ENCODE measurements at regions not wholly inside any gene's neighbourhood (a gene's known extent, or its start where the extent isn't known, plus 50 kb on each side); places are given as distances from the start of the nearest gene placed in this dataset.

DNA sequence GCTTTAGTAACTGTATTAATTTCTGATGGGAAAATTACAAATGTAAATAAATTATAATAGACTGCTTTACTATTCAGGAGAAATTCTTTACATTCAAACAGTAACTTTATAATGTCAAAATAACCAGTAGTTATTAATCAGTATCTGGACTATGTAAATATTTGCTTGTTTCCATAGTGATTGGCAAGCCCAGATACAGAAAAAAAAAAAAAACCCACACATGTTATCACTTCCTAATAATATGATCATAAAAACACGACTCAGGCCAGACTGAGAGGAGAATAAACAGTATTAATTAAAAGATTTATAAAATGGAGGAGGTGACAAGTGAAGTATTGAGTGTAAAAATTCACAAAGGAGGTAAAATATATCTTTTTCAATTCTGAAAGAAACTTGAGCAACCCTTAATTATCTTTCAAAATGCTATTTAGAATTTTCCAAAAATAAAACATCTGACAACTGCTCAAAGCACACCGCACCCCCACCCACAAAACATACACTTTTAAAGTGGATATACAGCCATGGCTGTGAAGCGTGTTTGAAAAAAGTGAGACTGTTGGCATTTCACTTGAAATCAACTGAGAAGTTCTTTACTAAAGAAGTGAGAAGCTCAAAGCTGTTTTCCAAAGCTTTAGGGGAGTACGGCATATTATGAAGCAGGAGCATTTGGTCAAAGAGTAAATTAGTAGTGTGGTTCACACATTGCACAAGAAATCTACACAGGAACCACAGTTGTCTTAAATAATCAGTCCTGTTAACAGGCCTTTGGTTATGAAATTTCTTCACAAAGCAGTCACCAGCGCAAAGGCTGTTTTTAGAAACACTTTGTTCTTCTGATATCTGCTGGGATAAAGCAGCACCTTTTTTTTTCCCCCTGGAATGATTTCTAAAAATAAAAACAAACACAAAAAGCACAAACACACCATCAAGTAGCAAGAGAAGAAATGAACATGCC, 475.8 kb downstream of the TXNL1 start:
- ATAC-seq: no peak
- Mint-ChIP-seq H3K27me3 (ENCODE audit: low read depth) (no peaks in the 10 kb centered on the region), H3K4me3 (no peak overlapping the region), H3K9me3 (no peaks in the 10 kb centered on the region), H3K36me3 (ENCODE audit: insufficient read depth) (no peaks in the 10 kb centered on the region), H3K4me1 (ENCODE audit: low read depth) (no peaks in the 10 kb centered on the region)
- no peak for DNase-seq

- H3K4me3 Mint-ChIP-seq: no peak overlapping the region
- no peaks in the 10 kb centered on the region for H3K27me3 Mint-ChIP-seq (ENCODE audit: low read depth)
- H3K4me1 Mint-ChIP-seq (ENCODE audit: low read depth): no peaks in the 10 kb centered on the region
- ATAC-seq: no peak
- H3K9me3 Mint-ChIP-seq: no peaks in the 10 kb centered on the region
- no peaks in the 10 kb centered on the region for H3K36me3 Mint-ChIP-seq (ENCODE audit: insufficient read depth)
- DNase-seq: no peak
Measured at GRCh38 chr18:56161566-56162260, 476.7 kb downstream of the TXNL1 start.

DNA sequence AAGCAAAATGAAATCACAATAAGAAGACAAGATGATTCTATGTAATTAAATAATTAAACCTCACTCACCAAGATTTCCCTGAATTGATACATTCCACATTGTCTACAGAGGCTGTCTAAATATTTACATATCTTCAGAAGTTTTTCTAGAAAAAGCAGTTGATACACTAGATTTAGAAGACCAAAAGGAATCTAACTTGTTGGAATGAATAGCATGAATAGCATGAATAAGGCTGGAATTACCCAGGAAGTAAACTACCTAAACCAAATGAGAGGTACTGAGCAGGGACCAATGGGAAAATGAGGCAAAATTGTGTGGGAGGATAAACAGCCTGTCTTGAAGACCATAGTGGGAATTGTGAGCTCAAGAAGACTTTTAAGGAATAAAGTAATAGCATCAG, 479.7 kb downstream of the TXNL1 start:
- Mint-ChIP-seq H3K36me3 (ENCODE audit: insufficient read depth) (no peaks in the 10 kb centered on the region), H3K27me3 (ENCODE audit: low read depth) (no peaks in the 10 kb centered on the region), H3K9me3 (no peaks in the 10 kb centered on the region), H3K4me3 (no peak overlapping the region), H3K4me1 (ENCODE audit: low read depth) (no peaks in the 10 kb centered on the region)
- no peak for ATAC-seq
- no peak for DNase-seq

DNA sequence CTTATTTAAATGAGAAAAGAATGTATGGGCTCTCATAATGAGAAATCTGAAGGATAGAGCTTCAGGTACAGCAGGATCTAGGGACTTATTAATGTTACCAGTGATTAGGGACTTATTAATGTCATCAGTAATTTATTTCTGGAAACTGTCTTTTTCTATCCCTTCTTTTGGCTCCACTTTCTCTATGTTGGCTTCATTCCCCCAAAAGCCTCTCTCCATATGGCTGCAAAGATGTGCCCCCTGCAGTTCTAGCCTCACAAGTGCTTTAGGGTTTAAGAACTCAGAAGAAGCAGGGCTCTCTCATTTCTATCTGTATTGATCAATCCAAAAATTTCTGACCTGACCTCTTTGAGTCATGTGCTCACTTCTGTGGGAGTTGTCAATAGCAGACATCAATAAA, 480.9 kb downstream of the TXNL1 start:
- ATAC-seq (no peak), DNase-seq (no peak)
- Mint-ChIP-seq H3K4me1 (ENCODE audit: low read depth) (no peaks in the 10 kb centered on the region), H3K36me3 (ENCODE audit: insufficient read depth) (no peaks in the 10 kb centered on the region), H3K27me3 (ENCODE audit: low read depth) (no peaks in the 10 kb centered on the region), H3K4me3 (no peak overlapping the region), H3K9me3 (no peaks in the 10 kb centered on the region)

DNA sequence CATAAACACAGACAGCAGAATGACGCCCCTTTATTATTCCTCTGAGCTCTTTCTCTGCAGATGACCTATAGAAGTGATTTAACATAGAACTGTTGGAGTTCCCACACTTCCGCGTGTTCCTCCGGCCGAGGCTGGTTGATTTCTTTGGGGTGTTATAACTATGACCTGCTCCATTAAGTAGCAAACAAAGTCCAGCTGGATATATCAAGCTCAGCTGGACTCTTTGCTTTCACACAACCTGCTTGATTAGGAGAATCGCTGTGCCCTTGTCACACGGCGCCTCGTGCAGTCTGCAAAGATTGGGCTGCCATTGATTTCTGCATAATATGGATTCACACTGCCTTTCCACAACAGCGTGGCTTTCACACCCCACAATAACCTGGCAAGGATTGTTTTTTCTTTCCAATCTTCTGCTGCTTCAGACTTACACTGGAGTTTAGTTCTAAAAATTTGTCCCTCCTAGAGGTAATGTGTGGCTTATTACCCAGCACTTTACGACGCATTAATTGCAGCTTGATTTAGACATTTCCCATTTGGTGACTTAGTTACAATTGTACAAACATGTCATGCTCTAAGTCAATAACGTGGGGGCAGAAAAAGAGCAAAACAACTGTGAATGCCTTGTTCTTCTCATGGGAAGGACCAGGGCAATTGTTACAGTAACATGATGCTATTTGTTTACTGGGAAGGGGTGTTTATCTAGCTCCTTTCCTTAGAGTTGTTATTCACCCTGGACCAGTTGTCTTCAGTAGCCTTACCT, 485.7 kb downstream of the TXNL1 start:
- H3K27me3 Mint-ChIP-seq (ENCODE audit: low read depth): no peaks in the 10 kb centered on the region
- DNase-seq: no peak
- H3K36me3 Mint-ChIP-seq (ENCODE audit: insufficient read depth): no peaks in the 10 kb centered on the region
- H3K9me3 Mint-ChIP-seq: no peaks in the 10 kb centered on the region
- ATAC-seq: no peak
- H3K4me3 Mint-ChIP-seq: no peak overlapping the region
- H3K4me1 Mint-ChIP-seq (ENCODE audit: low read depth): no peaks in the 10 kb centered on the region

DNA sequence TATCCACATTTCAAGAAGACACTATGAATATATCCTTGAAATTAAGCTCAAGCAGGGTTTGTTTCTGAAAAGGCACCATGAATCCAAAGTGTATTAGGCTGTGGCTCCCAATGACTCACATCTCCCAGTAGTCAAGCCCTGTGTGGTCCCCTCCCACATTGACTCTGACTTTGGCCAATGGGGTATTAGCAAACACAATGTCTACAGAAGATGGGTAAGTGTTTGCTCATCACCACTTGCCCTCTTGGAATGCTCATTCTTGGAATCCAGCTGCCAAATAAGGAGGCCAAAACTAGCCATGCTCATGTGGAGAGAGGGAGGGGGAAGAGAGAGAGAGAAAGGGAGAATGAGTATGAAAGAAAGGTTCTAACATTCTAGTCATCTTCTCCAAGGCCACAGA, 490.0 kb downstream of the TXNL1 start:
- no peak for DNase-seq
- no peak for ATAC-seq
- no peaks in the 10 kb centered on the region for H3K36me3 Mint-ChIP-seq (ENCODE audit: insufficient read depth)
- no peaks in the 10 kb centered on the region for H3K27me3 Mint-ChIP-seq (ENCODE audit: low read depth)
- H3K4me1 Mint-ChIP-seq (ENCODE audit: low read depth): no peaks in the 10 kb centered on the region
- H3K4me3 Mint-ChIP-seq: no peak overlapping the region
- peaks cover 3% of the 10 kb centered on the region for H3K9me3 Mint-ChIP-seq

DNA sequence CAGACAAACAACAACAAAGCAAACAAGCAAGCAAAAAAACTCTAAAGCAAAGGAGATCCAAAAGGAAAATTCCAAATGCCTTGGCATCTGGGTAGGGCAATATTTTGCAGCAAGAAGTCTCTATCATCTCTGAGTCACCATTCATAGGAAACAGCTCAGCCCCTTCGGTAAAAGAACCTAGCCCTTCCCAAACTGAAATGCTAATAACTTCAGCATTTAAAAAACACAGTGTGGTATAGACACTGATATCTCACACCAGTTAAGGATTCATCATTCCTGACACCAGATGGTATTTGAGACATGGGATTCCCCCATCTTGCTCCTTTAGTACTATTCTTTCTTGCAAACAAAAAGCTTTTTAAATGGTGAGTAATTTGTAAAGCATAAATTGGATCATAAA, 491.8 kb downstream of the TXNL1 start:
- H3K9me3 Mint-ChIP-seq: peaks cover 3% of the 10 kb centered on the region
- no peaks in the 10 kb centered on the region for H3K27me3 Mint-ChIP-seq (ENCODE audit: low read depth)
- no peaks in the 10 kb centered on the region for H3K4me1 Mint-ChIP-seq (ENCODE audit: low read depth)
- ATAC-seq (no peak), DNase-seq (no peak)
- H3K4me3 Mint-ChIP-seq: no peak overlapping the region
- H3K36me3 Mint-ChIP-seq (ENCODE audit: insufficient read depth): no peaks in the 10 kb centered on the region

GRCh38 chr18:56142001-56142400, 496.4 kb downstream of the TXNL1 start:
- Mint-ChIP-seq H3K36me3 (ENCODE audit: insufficient read depth) (no peaks in the 10 kb centered on the region), H3K4me3 (no peak overlapping the region), H3K27me3 (ENCODE audit: low read depth) (no peaks in the 10 kb centered on the region), H3K9me3 (peaks cover 3% of the 10 kb centered on the region), H3K4me1 (ENCODE audit: low read depth) (no peaks in the 10 kb centered on the region)
- DNase-seq (no peak), ATAC-seq (no peak)

DNA sequence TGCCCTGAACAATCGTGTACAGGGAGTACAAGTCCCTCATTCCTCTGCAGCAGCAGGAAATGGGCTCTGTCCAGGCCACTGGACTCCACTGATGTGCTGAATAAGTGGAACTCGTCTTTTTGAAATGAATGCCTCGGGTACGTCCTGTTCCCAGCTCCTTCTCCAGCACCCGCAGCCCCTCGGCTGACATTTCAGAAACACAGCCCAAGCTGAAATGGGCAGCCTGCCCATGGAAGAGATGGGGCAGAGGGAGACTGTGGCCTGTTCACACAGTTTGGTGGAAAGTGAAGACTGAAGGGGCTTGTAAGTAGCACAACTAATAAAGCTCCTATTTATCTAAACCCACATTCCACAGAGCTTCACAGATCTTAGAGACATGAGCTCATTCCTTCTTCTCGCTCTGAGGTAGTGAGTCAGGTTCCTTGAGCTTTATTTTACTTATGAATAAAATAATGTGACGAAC, 498.6 kb downstream of the TXNL1 start:
- ATAC-seq (no peak), DNase-seq (no peak)
- Mint-ChIP-seq H3K27me3 (ENCODE audit: low read depth) (no peaks in the 10 kb centered on the region), H3K36me3 (ENCODE audit: insufficient read depth) (no peaks in the 10 kb centered on the region), H3K4me3 (no peak overlapping the region), H3K4me1 (ENCODE audit: low read depth) (no peaks in the 10 kb centered on the region), H3K9me3 (peaks cover 3% of the 10 kb centered on the region)

- no peaks in the 10 kb centered on the region for H3K4me1 Mint-ChIP-seq (ENCODE audit: low read depth)
- no peaks in the 10 kb centered on the region for H3K36me3 Mint-ChIP-seq (ENCODE audit: insufficient read depth)
- no peak overlapping the region for H3K4me3 Mint-ChIP-seq
- DNase-seq (no peak), ATAC-seq (no peak)
- no peaks in the 10 kb centered on the region for H3K27me3 Mint-ChIP-seq (ENCODE audit: low read depth)
- H3K9me3 Mint-ChIP-seq: peaks cover 3% of the 10 kb centered on the region
Measured at GRCh38 chr18:56139372-56139771, 499.0 kb downstream of the TXNL1 start.

- ATAC-seq (no peak), DNase-seq (no peak)
- Mint-ChIP-seq H3K4me1 (ENCODE audit: low read depth) (no peaks in the 10 kb centered on the region), H3K4me3 (no peak overlapping the region), H3K27me3 (ENCODE audit: low read depth) (no peaks in the 10 kb centered on the region), H3K36me3 (ENCODE audit: insufficient read depth) (no peaks in the 10 kb centered on the region), H3K9me3 (peaks cover 4% of the 10 kb centered on the region)
Measured at GRCh38 chr18:56136105-56136504, 502.3 kb downstream of the TXNL1 start.

- Mint-ChIP-seq H3K9me3 (peaks cover 4% of the 10 kb centered on the region), H3K27me3 (ENCODE audit: low read depth) (no peaks in the 10 kb centered on the region), H3K36me3 (ENCODE audit: insufficient read depth) (no peaks in the 10 kb centered on the region), H3K4me3 (no peak overlapping the region), H3K4me1 (ENCODE audit: low read depth) (no peaks in the 10 kb centered on the region)
- DNase-seq (no peak), ATAC-seq (no peak)
Measured at GRCh38 chr18:56130481-56130880, 507.9 kb downstream of the TXNL1 start.

GRCh38 chr18:56128153-56128791, 510.1 kb downstream of the TXNL1 start:
- ATAC-seq (no peak), DNase-seq (no peak)
- no peaks in the 10 kb centered on the region for H3K36me3 Mint-ChIP-seq (ENCODE audit: insufficient read depth)
- H3K27me3 Mint-ChIP-seq (ENCODE audit: low read depth): no peaks in the 10 kb centered on the region
- no peaks in the 10 kb centered on the region for H3K4me1 Mint-ChIP-seq (ENCODE audit: low read depth)
- peaks cover 4% of the 10 kb centered on the region for H3K9me3 Mint-ChIP-seq
- no peak overlapping the region for H3K4me3 Mint-ChIP-seq
